ENCODE measurements at regions not wholly inside any gene's neighbourhood (a gene's known extent, or its start where the extent isn't known, plus 50 kb on each side); places are given as distances from the start of the nearest gene placed in this dataset.

GRCh38 chr12:66043035-66043434 lies 87.5 kb downstream of the LLPH start:
- DNase-seq = no peak

- no peak for DNase-seq
These were observed 88.7 kb downstream of the LLPH start for GRCh38 chr12:66041651-66042363.

- no peak for DNase-seq
These were observed 94.2 kb downstream of the LLPH start for GRCh38 chr12:66036317-66036716.

- DNase-seq = no peak
These were observed 95.1 kb downstream of the LLPH start for GRCh38 chr12:66035288-66035966.

GRCh38 chr12:66033151-66033550 lies 97.4 kb downstream of the LLPH start:
- no peak for DNase-seq

GRCh38 chr12:66032739-66033138 lies 97.8 kb downstream of the LLPH start:
- no peak for DNase-seq

- DNase-seq = no peak
These were observed 100.3 kb downstream of the LLPH start for GRCh38 chr12:66030217-66030781.

GRCh38 chr12:66028390-66028789 lies 102.2 kb downstream of the LLPH start:
- no peak for DNase-seq

- DNase-seq = no peak
These were observed 105.1 kb downstream of the LLPH start for GRCh38 chr12:66025477-66025876.

GRCh38 chr12:66024949-66025348 lies 105.6 kb downstream of the LLPH start:
- no peak for DNase-seq

- DNase-seq = no peak
These were observed 110.1 kb downstream of the LLPH start for GRCh38 chr12:66020481-66020880.

GRCh38 chr12:66017736-66018135 lies 112.8 kb downstream of the LLPH start:
- no peak for DNase-seq
